ENCODE measurements at regions not wholly inside any gene's neighbourhood (a gene's known extent, or its start where the extent isn't known, plus 50 kb on each side); places are given as distances from the start of the nearest gene placed in this dataset.

DNA sequence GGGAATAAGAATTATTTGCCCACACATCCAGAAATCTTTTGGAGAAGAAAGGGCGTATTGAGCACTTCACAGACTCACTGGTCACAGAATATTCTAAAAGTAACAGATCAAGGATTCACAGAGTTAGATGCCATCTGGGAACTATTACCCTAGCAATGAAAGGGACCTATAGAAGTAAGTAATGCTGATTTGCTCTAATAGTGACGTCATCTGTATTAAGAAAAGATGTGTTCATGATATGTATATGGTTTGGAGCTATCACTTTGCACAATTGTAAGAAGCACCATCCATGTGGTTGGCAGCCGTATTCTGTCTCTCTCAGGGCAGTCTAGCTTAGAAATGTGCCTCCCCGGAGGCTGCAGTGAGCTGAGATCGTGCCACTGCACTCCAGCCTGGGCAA lies 52.8 kb upstream of the SV2C start:
- no peaks in the 10 kb centered on the region for H3K9me3 ChIP-seq (ENCODE audit: control insufficient read depth, low read depth, low read length)

GRCh38 chr5:76029739-76030138 lies 53.4 kb upstream of the SV2C start:
- no peaks in the 10 kb centered on the region for H3K9me1 ChIP-seq (ENCODE audit: control insufficient read depth, extremely low read depth, insufficient read depth, low read length)
- H3K9ac ChIP-seq (ENCODE audit: control insufficient read depth, extremely low read depth, insufficient read depth, low read length): no peak overlapping the region
- no peaks in the 10 kb centered on the region for H3K36me3 ChIP-seq (ENCODE audit: control insufficient read depth in 2 of 2, extremely low read depth in 1 of 2, insufficient read depth in 2 of 2, low read length in 2 of 2)
- H3K27me3 ChIP-seq (ENCODE audit: control insufficient read depth, extremely low read depth, insufficient read depth, low read length): no peaks in the 10 kb centered on the region
- H3K79me2 ChIP-seq (ENCODE audit: control insufficient read depth, insufficient read depth, low read length): no peaks in the 10 kb centered on the region
- no peaks in the 10 kb centered on the region for H4K20me1 ChIP-seq (ENCODE audit: control insufficient read depth, extremely low read depth, insufficient read depth, low read length)
- TF ChIP-seq CTCF (optimal IDR thresholded peaks at IDR 0.05 in 1 of 3, IDR thresholded peaks at IDR 0.05 in 1 of 3, conservative IDR thresholded peaks at IDR 0.05 in 1 of 3; ENCODE audit: extremely low read depth in 1 of 3, insufficient read depth in 2 of 3, low read length in 3 of 3): no peak
- no peak for TF ChIP-seq EZH2 (IDR thresholded peaks at IDR 0.05; ENCODE audit: low read length)
- H3K27ac ChIP-seq (ENCODE audit: control insufficient read depth, insufficient read depth, low read length): no peak overlapping the region
- dilution Hi-C loops (cut with MboI; ENCODE audit: extremely low pct_ligation_motif_present, low sequenced_read_pairs): no loop called here
- H3K4me1 ChIP-seq (ENCODE audit: control insufficient read depth, extremely low read depth, insufficient read depth, low read length): no peaks in the 10 kb centered on the region
- H3K9me3 ChIP-seq (ENCODE audit: control insufficient read depth, low read depth, low read length): no peaks in the 10 kb centered on the region
- no peak overlapping the region for H3K4me2 ChIP-seq (ENCODE audit: control insufficient read depth, extremely low read depth, insufficient read depth, low read depth, low read length)
- no peak overlapping the region for H2AFZ ChIP-seq (ENCODE audit: control insufficient read depth, low read length)
- no peak for DNase-seq (ENCODE audit: low read depth, low spot score)
- no peak overlapping the region for H3K4me3 ChIP-seq (ENCODE audit: control insufficient read depth in 2 of 3, extremely low read depth in 1 of 3, insufficient read depth in 2 of 3, low read depth in 1 of 3, low read length in 3 of 3)
- no peak for FAIRE-seq

More for the DNA sequence above, 52.8 kb upstream of the SV2C start:
- Histone ChIP-seq H2AFZ (ENCODE audit: control insufficient read depth, low read length) (no peak overlapping the region), H3K4me1 (ENCODE audit: control insufficient read depth, extremely low read depth, insufficient read depth, low read length) (no peaks in the 10 kb centered on the region), H3K27ac (ENCODE audit: control insufficient read depth, insufficient read depth, low read length) (no peak overlapping the region), H3K4me2 (ENCODE audit: control insufficient read depth, extremely low read depth, insufficient read depth, low read depth, low read length) (no peak overlapping the region), H3K9me1 (ENCODE audit: control insufficient read depth, extremely low read depth, insufficient read depth, low read length) (no peaks in the 10 kb centered on the region), H4K20me1 (ENCODE audit: control insufficient read depth, extremely low read depth, insufficient read depth, low read length) (no peaks in the 10 kb centered on the region), H3K27me3 (ENCODE audit: control insufficient read depth, extremely low read depth, insufficient read depth, low read length) (no peaks in the 10 kb centered on the region), H3K36me3 (ENCODE audit: control insufficient read depth in 2 of 2, extremely low read depth in 1 of 2, insufficient read depth in 2 of 2, low read length in 2 of 2) (no peaks in the 10 kb centered on the region), H3K79me2 (ENCODE audit: control insufficient read depth, insufficient read depth, low read length) (no peaks in the 10 kb centered on the region), H3K9ac (ENCODE audit: control insufficient read depth, extremely low read depth, insufficient read depth, low read length) (no peak overlapping the region), H3K4me3 (ENCODE audit: control insufficient read depth in 2 of 3, extremely low read depth in 1 of 3, insufficient read depth in 2 of 3, low read depth in 1 of 3, low read length in 3 of 3) (no peak overlapping the region)
- FAIRE-seq (no peak), DNase-seq (ENCODE audit: low read depth, low spot score) (no peak)
- dilution Hi-C loops (cut with MboI; ENCODE audit: extremely low pct_ligation_motif_present, low sequenced_read_pairs): no loop called here
- TF ChIP-seq CTCF (optimal IDR thresholded peaks at IDR 0.05 in 1 of 3, IDR thresholded peaks at IDR 0.05 in 1 of 3, conservative IDR thresholded peaks at IDR 0.05 in 1 of 3; ENCODE audit: extremely low read depth in 1 of 3, insufficient read depth in 2 of 3, low read length in 3 of 3): no peak
- no peak for TF ChIP-seq EZH2 (IDR thresholded peaks at IDR 0.05; ENCODE audit: low read length)

Measured in keratinocyte (primary cell).